CD14-positive monocyte (primary cell): ENCODE measurements at regions not wholly inside any gene's neighbourhood (a gene's known extent, or its start where the extent isn't known, plus 50 kb on each side); places are given as distances from the start of the nearest gene placed in this dataset.

Source experiments
- DNase-seq, 3 donors: peaks; one replicate each; pipeline ENCODE4 v3.0.0-alpha.2; 2011 to 2022
- H2AFZ ChIP-seq: 2 replicates; pipeline ENCODE4 v1.6.0; 2012; ENCODE audit warnings: mild to moderate bottlenecking, low read depth, low read length, inconsistent platforms; ENCODE audit not compliant: insufficient read depth, poor library complexity, severe bottlenecking
- H3K27ac ChIP-seq, 2 donors: 1 replicate in 1 of 2; 2 replicates in 1 of 2; pipeline ENCODE4 v1.5.1; 2012 to 2013; ENCODE audit warnings: low read length in 2 of 2, control low read depth in 1 of 2, inconsistent platforms in 1 of 2, low read depth in 1 of 2, mild to moderate bottlenecking in 1 of 2
- H3K27me3 ChIP-seq, 2 donors: one replicate each; pipeline versions ENCODE4 v1.6.0 to v1.6.1; 2011 to 2013; ENCODE audit warnings: low read length in 2 of 2; ENCODE audit not compliant: control insufficient read depth in 2 of 2, insufficient read depth in 2 of 2
- H3K36me3 ChIP-seq, 2 donors: replicated peaks in 1 of 2; 1 replicate in 1 of 2; 2 replicates in 1 of 2; pipeline versions ENCODE4 v1.5.1 to v1.6.1; 2012 to 2013; ENCODE audit warnings: low read length in 2 of 2, control low read depth in 1 of 2, inconsistent platforms in 1 of 2, mild to moderate bottlenecking in 1 of 2; ENCODE audit not compliant: insufficient read depth in 2 of 2, control insufficient read depth in 1 of 2
- H3K4me1 ChIP-seq, 2 donors: 1 replicate in 1 of 2; 2 replicates in 1 of 2; pipeline versions ENCODE4 v1.5.1 to v1.6.1; 2012 to 2013; ENCODE audit warnings: low read length in 2 of 2, control low read depth in 1 of 2, inconsistent platforms in 1 of 2, mild to moderate bottlenecking in 1 of 2, moderate library complexity in 1 of 2; ENCODE audit not compliant: insufficient read depth in 2 of 2, control insufficient read depth in 1 of 2
- H3K4me2 ChIP-seq: replicated peaks from 2 replicates; pipeline ENCODE3; 2012; ENCODE audit warnings: low read length, moderate library complexity, mild to moderate bottlenecking; ENCODE audit not compliant: poor library complexity, severe bottlenecking; ENCODE audit errors: extremely low read depth
- H3K4me3 ChIP-seq, 3 experiments: fragments of 200-600 bp in 1 of 3; sonication (generic) in 1 of 3; replicated peaks in 1 of 3; 1 replicate in 2 of 3; 2 replicates in 1 of 3; pipeline ENCODE4 v1.5.1; 2011 to 2013; ENCODE audit warnings: low read length in 3 of 3, mild to moderate bottlenecking in 3 of 3, control low read depth in 2 of 3, low read depth in 2 of 3, inconsistent platforms in 1 of 3, moderate library complexity in 1 of 3
- H3K79me2 ChIP-seq: 2 replicates; pipeline ENCODE4 v1.6.0; 2012; ENCODE audit warnings: mild to moderate bottlenecking, control low read depth, inconsistent platforms, low read length, moderate library complexity; ENCODE audit not compliant: insufficient read depth
- H3K9ac ChIP-seq: 2 replicates; pipeline ENCODE4 v1.6.0; 2017; ENCODE audit warnings: low read length, mild to moderate bottlenecking; ENCODE audit not compliant: insufficient read depth, poor library complexity, severe bottlenecking
- H3K9me3 ChIP-seq, 2 donors: replicated peaks in 1 of 2; 1 replicate in 1 of 2; 2 replicates in 1 of 2; pipeline versions ENCODE4 v1.5.1 to v1.6.1; 2012 to 2013; ENCODE audit warnings: low read length in 2 of 2, control low read depth in 1 of 2; ENCODE audit not compliant: control insufficient read depth in 1 of 2, insufficient read depth in 1 of 2
- H4K20me1 ChIP-seq: 2 replicates; pipeline ENCODE4 v1.6.0; 2012; ENCODE audit warnings: mild to moderate bottlenecking, low read length, control low read depth, moderate library complexity; ENCODE audit not compliant: insufficient read depth
- H3K27ac Mint-ChIP-seq, 7 donors: one replicate each; pipeline ENCODE4 v1.8.0; 2020; ENCODE audit warnings: mild to moderate bottlenecking in 7 of 7, mixed read lengths in 7 of 7, moderate library complexity in 6 of 7, inconsistent platforms in 2 of 7
- H3K27me3 Mint-ChIP-seq, 3 donors: one replicate each; pipeline ENCODE4 v1.8.0; 2021 to 2022; ENCODE audit warnings: low read depth in 3 of 3, mild to moderate bottlenecking in 3 of 3, mixed read lengths in 3 of 3, moderate library complexity in 3 of 3, inconsistent platforms in 1 of 3
- H3K36me3 Mint-ChIP-seq, 2 donors: one replicate each; pipeline ENCODE4 v1.8.0; 2020; ENCODE audit warnings: mixed read lengths in 2 of 2, inconsistent platforms in 1 of 2, mild to moderate bottlenecking in 1 of 2
- H3K4me1 Mint-ChIP-seq: one replicate; pipeline ENCODE4 v1.8.0; 2020; ENCODE audit warnings: mild to moderate bottlenecking, mixed read lengths
- H3K4me3 Mint-ChIP-seq, 2 donors: one replicate each; pipeline ENCODE4 v1.8.0; 2020; ENCODE audit warnings: mild to moderate bottlenecking in 2 of 2, mixed read lengths in 2 of 2, moderate library complexity in 1 of 2
- H3K9me3 Mint-ChIP-seq, 7 donors: one replicate each; pipeline ENCODE4 v1.8.0; 2020 to 2022; ENCODE audit warnings: mixed read lengths in 7 of 7, mild to moderate bottlenecking in 6 of 7, moderate library complexity in 6 of 7, inconsistent platforms in 2 of 7
- WGBS: methylation state at CpG from one replicate; pipeline ENCODE4 v1.1.5; 2013; ENCODE audit warnings: missing lambda C conversion rate; ENCODE audit not compliant: insufficient coverage; 5-methylcytosine and 5-hydroxymethylcytosine counted together
- intact Hi-C, 2 donors: fragments of 100-400 bp; cut with micrococcal nuclease; formaldehyde crosslinking; loops; one replicate each; pipeline versions ENCODE4 v1.15.0 to v1.15.1; 2023
- TF ChIP-seq, protein P1 (sequence below): fragments of 200-600 bp; IDR thresholded peaks from one replicate; pipeline ENCODE4 v1.8.0; 2022; ENCODE audit warnings: antibody characterized with exemption, mild to moderate bottlenecking

GRCh38 chr1:94634977-94635416 is 93.4 kb upstream of the F3 start:
- Histone ChIP-seq H4K20me1 (no peaks in the 10 kb centered on the region), H3K27ac (no peak overlapping the region), H3K9ac (no peak overlapping the region), H3K27me3 (no peaks in the 10 kb centered on the region), H2AFZ (no peak overlapping the region), H3K79me2 (no peaks in the 10 kb centered on the region), H3K9me3 (peaks cover 0 to 3% of the 10 kb centered on the region in 2 donors), H3K4me3 (no peak overlapping the region), H3K36me3 (no peaks in the 10 kb centered on the region), H3K4me1 (no peaks in the 10 kb centered on the region), H3K4me2 (no peak overlapping the region)
- H3K4me1 Mint-ChIP-seq = peaks cover 9% of the 10 kb centered on the region
- no peaks in the 10 kb centered on the region for H3K36me3 Mint-ChIP-seq
- intact Hi-C loops = no loop called here
- WGBS = no CpG with 5 or more reads among the region's 2 CpGs
- TF ChIP-seq, protein P1, sequence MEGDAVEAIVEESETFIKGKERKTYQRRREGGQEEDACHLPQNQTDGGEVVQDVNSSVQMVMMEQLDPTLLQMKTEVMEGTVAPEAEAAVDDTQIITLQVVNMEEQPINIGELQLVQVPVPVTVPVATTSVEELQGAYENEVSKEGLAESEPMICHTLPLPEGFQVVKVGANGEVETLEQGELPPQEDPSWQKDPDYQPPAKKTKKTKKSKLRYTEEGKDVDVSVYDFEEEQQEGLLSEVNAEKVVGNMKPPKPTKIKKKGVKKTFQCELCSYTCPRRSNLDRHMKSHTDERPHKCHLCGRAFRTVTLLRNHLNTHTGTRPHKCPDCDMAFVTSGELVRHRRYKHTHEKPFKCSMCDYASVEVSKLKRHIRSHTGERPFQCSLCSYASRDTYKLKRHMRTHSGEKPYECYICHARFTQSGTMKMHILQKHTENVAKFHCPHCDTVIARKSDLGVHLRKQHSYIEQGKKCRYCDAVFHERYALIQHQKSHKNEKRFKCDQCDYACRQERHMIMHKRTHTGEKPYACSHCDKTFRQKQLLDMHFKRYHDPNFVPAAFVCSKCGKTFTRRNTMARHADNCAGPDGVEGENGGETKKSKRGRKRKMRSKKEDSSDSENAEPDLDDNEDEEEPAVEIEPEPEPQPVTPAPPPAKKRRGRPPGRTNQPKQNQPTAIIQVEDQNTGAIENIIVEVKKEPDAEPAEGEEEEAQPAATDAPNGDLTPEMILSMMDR = no peak
- H3K4me3 Mint-ChIP-seq = no peak overlapping the region
- no peak overlapping the region for H3K27ac Mint-ChIP-seq
- H3K9me3 Mint-ChIP-seq = peaks cover 0 to 29% (median 2%) of the 10 kb centered on the region in 7 donors
- DNase-seq = no peak
- peaks cover 0 to 4% (median 0%) of the 10 kb centered on the region in 3 donors for H3K27me3 Mint-ChIP-seq

- WGBS = 100% methylated on average over 3 of the region's 4 CpGs
- Histone ChIP-seq H4K20me1 (no peaks in the 10 kb centered on the region), H3K4me2 (no peak overlapping the region), H3K79me2 (no peaks in the 10 kb centered on the region), H3K36me3 (no peaks in the 10 kb centered on the region), H2AFZ (no peak overlapping the region), H3K4me1 (no peaks in the 10 kb centered on the region), H3K27me3 (no peaks in the 10 kb centered on the region), H3K9ac (no peak overlapping the region), H3K4me3 (no peak overlapping the region), H3K9me3 (peaks cover 0 to 3% of the 10 kb centered on the region in 2 donors), H3K27ac (no peak overlapping the region)
- no peaks in the 10 kb centered on the region for H3K36me3 Mint-ChIP-seq
- H3K4me3 Mint-ChIP-seq = no peak overlapping the region
- H3K27me3 Mint-ChIP-seq = peaks cover 0 to 4% (median 1%) of the 10 kb centered on the region in 3 donors
- peaks cover 0 to 29% (median 2%) of the 10 kb centered on the region in 7 donors for H3K9me3 Mint-ChIP-seq
- intact Hi-C loops = no loop called here
- peaks cover 11% of the 10 kb centered on the region for H3K4me1 Mint-ChIP-seq
- TF ChIP-seq, protein P1 = no peak
- no peak for DNase-seq
- no peak overlapping the region for H3K27ac Mint-ChIP-seq
These were observed 91.5 kb upstream of the F3 start for GRCh38 chr1:94633051-94633450.
